ENCODE measurements at regions not wholly inside any gene's neighbourhood (a gene's known extent, or its start where the extent isn't known, plus 50 kb on each side); places are given as distances from the start of the nearest gene placed in this dataset.

DNA sequence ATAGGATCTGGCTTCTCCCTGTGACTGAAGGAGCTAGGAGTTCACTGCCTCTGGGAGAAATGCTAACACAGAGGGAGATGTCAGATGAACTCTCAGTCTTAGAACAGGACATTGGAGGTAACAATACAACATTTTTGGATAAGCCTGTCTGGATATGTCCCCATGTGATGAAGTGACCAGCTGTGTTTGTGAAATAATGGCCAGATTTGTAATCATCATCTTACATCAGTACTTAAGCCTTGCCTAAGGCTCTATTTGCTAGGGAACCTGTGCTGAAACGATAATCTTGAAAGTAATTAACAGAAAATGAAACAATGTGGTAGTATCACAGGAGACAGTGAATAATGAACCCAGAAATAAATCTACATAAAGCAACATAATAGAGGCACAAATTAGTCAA lies 56.2 kb downstream of the CRPPA start:
- ATAC-seq (ENCODE audit: low read depth) (no peak), DNase-seq (ENCODE audit: low spot score) (no peak)
- Histone ChIP-seq H3K4me1 (ENCODE audit: insufficient read depth, poor library complexity, severe bottlenecking) (no peaks in the 10 kb centered on the region), H3K36me3 (ENCODE audit: low read depth) (no peaks in the 10 kb centered on the region), H3K9me3 (ENCODE audit: severe bottlenecking) (no peaks in the 10 kb centered on the region), H3K27ac (ENCODE audit: poor library complexity, severe bottlenecking) (no peak overlapping the region), H3K27me3 (ENCODE audit: insufficient read depth, poor library complexity, severe bottlenecking) (no peaks in the 10 kb centered on the region), H3K4me3 (ENCODE audit: severe bottlenecking) (no peak overlapping the region)
- TF ChIP-seq, protein P1, sequence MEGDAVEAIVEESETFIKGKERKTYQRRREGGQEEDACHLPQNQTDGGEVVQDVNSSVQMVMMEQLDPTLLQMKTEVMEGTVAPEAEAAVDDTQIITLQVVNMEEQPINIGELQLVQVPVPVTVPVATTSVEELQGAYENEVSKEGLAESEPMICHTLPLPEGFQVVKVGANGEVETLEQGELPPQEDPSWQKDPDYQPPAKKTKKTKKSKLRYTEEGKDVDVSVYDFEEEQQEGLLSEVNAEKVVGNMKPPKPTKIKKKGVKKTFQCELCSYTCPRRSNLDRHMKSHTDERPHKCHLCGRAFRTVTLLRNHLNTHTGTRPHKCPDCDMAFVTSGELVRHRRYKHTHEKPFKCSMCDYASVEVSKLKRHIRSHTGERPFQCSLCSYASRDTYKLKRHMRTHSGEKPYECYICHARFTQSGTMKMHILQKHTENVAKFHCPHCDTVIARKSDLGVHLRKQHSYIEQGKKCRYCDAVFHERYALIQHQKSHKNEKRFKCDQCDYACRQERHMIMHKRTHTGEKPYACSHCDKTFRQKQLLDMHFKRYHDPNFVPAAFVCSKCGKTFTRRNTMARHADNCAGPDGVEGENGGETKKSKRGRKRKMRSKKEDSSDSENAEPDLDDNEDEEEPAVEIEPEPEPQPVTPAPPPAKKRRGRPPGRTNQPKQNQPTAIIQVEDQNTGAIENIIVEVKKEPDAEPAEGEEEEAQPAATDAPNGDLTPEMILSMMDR (IDR thresholded peaks at IDR 0.05; ENCODE audit: poor library complexity, severe bottlenecking), result no peak

DNA sequence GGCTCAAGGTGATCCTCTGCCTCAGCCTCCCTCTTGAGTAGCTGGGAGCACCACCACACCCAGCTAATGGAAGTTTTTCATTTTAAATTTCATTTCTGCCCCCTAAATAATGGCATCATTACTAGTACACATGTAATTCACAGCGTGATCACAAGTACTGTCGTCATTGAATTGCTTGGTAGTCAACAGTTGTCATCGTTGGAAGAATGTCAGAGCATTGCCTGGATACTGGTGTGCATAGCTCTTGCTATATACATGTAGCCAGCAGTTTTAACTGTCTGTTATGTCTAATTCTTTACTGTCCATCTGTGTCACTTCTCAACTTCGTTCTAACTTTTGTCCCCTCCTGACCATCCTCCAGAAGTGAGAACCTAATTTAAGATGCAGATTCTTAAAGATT lies 62.1 kb downstream of the CRPPA start:
- Histone ChIP-seq H3K27me3 (ENCODE audit: insufficient read depth, poor library complexity, severe bottlenecking) (no peaks in the 10 kb centered on the region), H3K4me1 (ENCODE audit: insufficient read depth, poor library complexity, severe bottlenecking) (peaks cover 2% of the 10 kb centered on the region), H3K9me3 (ENCODE audit: severe bottlenecking) (no peaks in the 10 kb centered on the region), H3K27ac (ENCODE audit: poor library complexity, severe bottlenecking) (no peak overlapping the region), H3K36me3 (ENCODE audit: low read depth) (no peaks in the 10 kb centered on the region), H3K4me3 (ENCODE audit: severe bottlenecking) (no peak overlapping the region)
- TF ChIP-seq, protein P1 (IDR thresholded peaks at IDR 0.05; ENCODE audit: poor library complexity, severe bottlenecking), result no peak
- no peak for DNase-seq (ENCODE audit: low spot score)
- ATAC-seq (ENCODE audit: low read depth), result no peak

DNA sequence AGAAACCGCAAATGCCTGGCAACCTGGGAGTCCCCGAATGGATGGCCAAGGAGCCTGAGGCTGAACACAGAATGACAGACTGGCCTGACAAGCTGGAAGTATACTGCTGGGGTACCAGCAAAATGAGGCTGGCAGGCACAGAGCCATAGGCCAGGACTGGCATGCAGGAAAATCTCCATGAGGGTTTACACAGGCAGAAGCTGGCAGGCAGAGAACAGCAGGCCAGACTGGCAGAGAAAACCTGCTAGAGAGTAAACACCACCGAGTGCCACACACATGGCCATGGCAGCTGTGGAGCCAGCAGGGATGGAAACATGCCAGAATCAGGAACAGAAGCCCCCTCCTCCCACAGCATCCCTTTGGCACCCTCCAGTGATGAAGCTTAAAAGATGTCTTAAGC lies 63.4 kb downstream of the CRPPA start:
- H3K4me3 ChIP-seq (ENCODE audit: severe bottlenecking), result no peak overlapping the region
- no peaks in the 10 kb centered on the region for H3K27me3 ChIP-seq (ENCODE audit: insufficient read depth, poor library complexity, severe bottlenecking)
- TF ChIP-seq, protein P1 (IDR thresholded peaks at IDR 0.05; ENCODE audit: poor library complexity, severe bottlenecking), result no peak
- H3K9me3 ChIP-seq (ENCODE audit: severe bottlenecking), result no peaks in the 10 kb centered on the region
- no peak overlapping the region for H3K27ac ChIP-seq (ENCODE audit: poor library complexity, severe bottlenecking)
- no peak for ATAC-seq (ENCODE audit: low read depth)
- no peak for DNase-seq (ENCODE audit: low spot score)
- H3K4me1 ChIP-seq (ENCODE audit: insufficient read depth, poor library complexity, severe bottlenecking), result peaks cover 7% of the 10 kb centered on the region
- H3K36me3 ChIP-seq (ENCODE audit: low read depth), result no peaks in the 10 kb centered on the region

DNA sequence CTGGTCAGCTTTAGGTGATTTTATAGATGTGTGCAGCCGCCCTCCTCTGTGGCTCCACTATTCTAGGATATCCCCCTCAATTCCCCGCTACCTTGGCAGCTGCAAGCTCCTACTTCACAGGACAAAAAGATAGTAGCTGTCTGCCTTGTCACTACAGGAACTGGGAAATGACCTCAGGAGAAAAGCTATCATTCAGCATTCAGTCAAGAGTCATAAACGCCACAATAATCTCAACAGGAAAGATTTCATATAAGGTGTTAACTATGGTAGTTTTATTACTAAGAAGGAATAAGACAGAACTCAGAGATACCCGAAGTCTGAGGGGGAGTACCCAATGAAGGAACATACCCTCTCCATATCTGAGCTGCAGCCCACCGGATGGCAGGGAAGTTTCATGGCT lies 63.9 kb downstream of the CRPPA start:
- no peaks in the 10 kb centered on the region for H3K36me3 ChIP-seq (ENCODE audit: low read depth)
- peaks cover 7% of the 10 kb centered on the region for H3K4me1 ChIP-seq (ENCODE audit: insufficient read depth, poor library complexity, severe bottlenecking)
- no peaks in the 10 kb centered on the region for H3K27me3 ChIP-seq (ENCODE audit: insufficient read depth, poor library complexity, severe bottlenecking)
- DNase-seq (ENCODE audit: low spot score) (no peak), ATAC-seq (ENCODE audit: low read depth) (no peak)
- H3K4me3 ChIP-seq (ENCODE audit: severe bottlenecking), result no peak overlapping the region
- no peaks in the 10 kb centered on the region for H3K9me3 ChIP-seq (ENCODE audit: severe bottlenecking)
- TF ChIP-seq, protein P1 (IDR thresholded peaks at IDR 0.05; ENCODE audit: poor library complexity, severe bottlenecking), result no peak
- H3K27ac ChIP-seq (ENCODE audit: poor library complexity, severe bottlenecking), result no peak overlapping the region

DNA sequence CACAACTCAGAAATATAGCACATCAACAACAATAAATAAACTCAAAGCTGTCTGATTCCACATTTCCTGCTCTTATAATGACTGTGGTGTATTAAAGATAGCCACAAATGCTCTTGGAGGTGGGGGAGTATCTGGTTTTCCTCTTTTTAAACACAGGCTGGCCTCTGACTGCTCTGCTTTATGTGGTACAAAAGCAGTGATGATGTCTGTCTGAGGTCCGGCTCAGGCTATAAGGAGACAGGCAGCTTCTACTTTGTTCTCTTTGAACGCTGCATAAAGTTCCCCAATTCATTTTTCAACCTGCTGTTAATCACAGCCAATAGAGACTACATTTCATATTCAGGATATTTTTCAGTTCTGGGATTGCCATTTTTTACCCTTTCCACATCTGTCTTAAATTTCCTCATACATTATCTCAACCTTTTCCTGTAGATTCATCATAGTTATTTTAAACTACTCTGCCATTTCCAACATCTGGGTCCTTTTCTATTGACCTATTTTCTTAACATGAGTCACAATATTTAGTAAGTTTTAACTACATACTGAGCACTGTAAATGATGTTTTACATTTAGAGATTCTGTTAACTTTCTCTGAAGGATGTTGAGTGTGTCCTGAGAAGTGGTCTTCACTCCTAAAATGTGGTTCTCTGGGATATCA lies 64.9 kb downstream of the CRPPA start:
- peaks cover 7% of the 10 kb centered on the region for H3K4me1 ChIP-seq (ENCODE audit: insufficient read depth, poor library complexity, severe bottlenecking)
- no peaks in the 10 kb centered on the region for H3K9me3 ChIP-seq (ENCODE audit: severe bottlenecking)
- ATAC-seq (ENCODE audit: low read depth) (no peak), DNase-seq (ENCODE audit: low spot score) (no peak)
- no peak overlapping the region for H3K4me3 ChIP-seq (ENCODE audit: severe bottlenecking)
- H3K36me3 ChIP-seq (ENCODE audit: low read depth), result no peaks in the 10 kb centered on the region
- no peak overlapping the region for H3K27ac ChIP-seq (ENCODE audit: poor library complexity, severe bottlenecking)
- H3K27me3 ChIP-seq (ENCODE audit: insufficient read depth, poor library complexity, severe bottlenecking), result no peaks in the 10 kb centered on the region
- TF ChIP-seq, protein P1 (IDR thresholded peaks at IDR 0.05; ENCODE audit: poor library complexity, severe bottlenecking), result no peak
